Astrocyte (in vitro differentiated cells and primary cell): ENCODE measurements at regions not wholly inside any gene's neighbourhood (a gene's known extent, or its start where the extent isn't known, plus 50 kb on each side); places are given as distances from the start of the nearest gene placed in this dataset.

Experiments
- CTCF ChIP-seq: IDR thresholded peaks from 2 replicates; pipeline ENCODE4 v1.5.1; 2011; ENCODE audit warnings: low read depth, mild to moderate bottlenecking, inconsistent platforms, low read length, moderate library complexity; ENCODE audit not compliant: insufficient read depth
- EZH2 ChIP-seq: IDR thresholded peaks from 2 replicates; pipeline ENCODE4 v1.6.1; 2012; ENCODE audit warnings: mild to moderate bottlenecking, low read length, inconsistent platforms; ENCODE audit not compliant: insufficient read depth

DNA sequence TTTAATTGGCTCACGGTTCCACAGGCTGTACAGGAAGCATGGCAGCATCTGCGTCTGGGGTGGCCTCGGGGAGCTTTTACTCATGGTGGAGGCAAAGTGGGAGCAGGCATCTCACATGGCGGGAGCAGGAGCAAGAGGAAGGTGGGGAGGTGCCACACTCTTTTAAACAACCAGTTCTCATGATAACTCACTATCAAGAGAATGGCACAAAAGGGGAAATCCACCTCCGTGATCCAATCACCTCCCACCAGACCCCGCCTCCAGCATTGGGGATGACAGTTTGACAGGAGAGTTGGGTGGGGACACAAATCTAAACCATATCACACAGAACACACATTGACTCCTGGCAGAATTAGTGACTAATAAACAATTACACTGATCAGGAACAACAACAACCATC is 68.6 kb upstream of the ACKR3 start:
- no peak for TF ChIP-seq CTCF
- TF ChIP-seq EZH2: no peak
